AG04449 (cell line): ENCODE measurements at regions not wholly inside any gene's neighbourhood (a gene's known extent, or its start where the extent isn't known, plus 50 kb on each side); places are given as distances from the start of the nearest gene placed in this dataset.

ENCODE experiments used
- CTCF ChIA-PET: fragments of 350-600 bp; formaldehyde crosslinking; extraction: SDS; loops from one replicate; lab custom pipeline; 2021; ENCODE audit warnings: antibody characterized with exemption; lab: Yijun Ruan, JAX
- POLR2A ChIA-PET: fragments of 400-600, 350-600 bp; formaldehyde crosslinking; extraction: SDS; loops from one replicate; lab custom pipeline; 2020; ENCODE audit warnings: antibody characterized with exemption, inconsistent platforms; lab: Yijun Ruan, JAX
- DNase-seq: peaks from one replicate; pipeline ENCODE4 v3.0.0-alpha.2; 2010; ENCODE audit warnings: low read depth, low spot score
- H3K4me3 ChIP-seq: 2 replicates; pipeline ENCODE4 v1.5.1; 2011; ENCODE audit warnings: low read depth, mild to moderate bottlenecking, control low read depth, low read length
- CTCF ChIP-seq: IDR thresholded peaks from one replicate; pipeline ENCODE4 v1.5.1; 2011; ENCODE audit warnings: mild to moderate bottlenecking, moderate library complexity, low read length, control low read depth, inconsistent platforms; ENCODE audit not compliant: insufficient read depth; ENCODE audit errors: missing control alignments

- DNase-seq: no peak
- CTCF ChIA-PET: no interaction called here
- no peak for TF ChIP-seq CTCF
- POLR2A ChIA-PET: no interaction called here
- H3K4me3 ChIP-seq: no peak overlapping the region
These were observed 87.7 kb downstream of the SEM1 start for GRCh38 chr7:96621932-96622331.

- TF ChIP-seq CTCF: no peak
These were observed 95.3 kb downstream of the SEM1 start for GRCh38 chr7:96614154-96614867.

GRCh38 chr7:96612034-96612433 lies 97.6 kb downstream of the SEM1 start:
- ChIA-PET POLR2A (no interaction called here), CTCF (no interaction called here)
- H3K4me3 ChIP-seq: no peak overlapping the region
- TF ChIP-seq CTCF: no peak
- no peak for DNase-seq

More at GRCh38 chr7:96614154-96614867, 95.3 kb downstream of the SEM1 start:
- POLR2A ChIA-PET: no interaction called here
- DNase-seq: no peak
- H3K4me3 ChIP-seq: no peak overlapping the region
- CTCF ChIA-PET: no interaction called here

GRCh38 chr7:96605045-96605716 lies 104.5 kb downstream of the SEM1 start:
- H3K4me3 ChIP-seq: no peak overlapping the region
- TF ChIP-seq CTCF: no peak
- CTCF ChIA-PET: no interaction called here
- POLR2A ChIA-PET: no interaction called here
- DNase-seq: no peak

GRCh38 chr7:96599288-96599936 lies 110.2 kb downstream of the SEM1 start:
- no peak overlapping the region for H3K4me3 ChIP-seq
- no peak for DNase-seq
- POLR2A ChIA-PET: no interaction called here
- CTCF ChIA-PET: no interaction called here
- TF ChIP-seq CTCF: no peak

GRCh38 chr7:96598421-96598820 lies 111.2 kb downstream of the SEM1 start:
- TF ChIP-seq CTCF: no peak
- ChIA-PET CTCF (no interaction called here), POLR2A (no interaction called here)
- DNase-seq: no peak
- no peak overlapping the region for H3K4me3 ChIP-seq
